Cardiac fibroblast (primary cell): ENCODE measurements at regions not wholly inside any gene's neighbourhood (a gene's known extent, or its start where the extent isn't known, plus 50 kb on each side); places are given as distances from the start of the nearest gene placed in this dataset.
"Not testable (repeated sequence)": the region's sequence is repeated elsewhere in the genome, so short reads cannot be mapped to it uniquely, and the experiment has no call there.

Source experiments
- DNase-seq, 2 donors: peaks; one replicate each; pipeline versions ENCODE4 v3.0.0 to v3.0.0-alpha.2; 2010; ENCODE audit warnings: low read depth in 2 of 2
- H3K4me3 ChIP-seq, 2 donors: replicated peaks in 1 of 2; 1 replicate in 1 of 2; 2 replicates in 1 of 2; pipeline ENCODE4 v1.5.1; 2011; ENCODE audit warnings: low read depth in 2 of 2, low read length in 2 of 2, mild to moderate bottlenecking in 2 of 2, moderate library complexity in 1 of 2
- TF ChIP-seq, protein P1 (sequence below): IDR thresholded peaks from one replicate; pipeline ENCODE4 v1.5.1; 2011; ENCODE audit warnings: low read depth, mild to moderate bottlenecking, low read length, inconsistent platforms

DNA sequence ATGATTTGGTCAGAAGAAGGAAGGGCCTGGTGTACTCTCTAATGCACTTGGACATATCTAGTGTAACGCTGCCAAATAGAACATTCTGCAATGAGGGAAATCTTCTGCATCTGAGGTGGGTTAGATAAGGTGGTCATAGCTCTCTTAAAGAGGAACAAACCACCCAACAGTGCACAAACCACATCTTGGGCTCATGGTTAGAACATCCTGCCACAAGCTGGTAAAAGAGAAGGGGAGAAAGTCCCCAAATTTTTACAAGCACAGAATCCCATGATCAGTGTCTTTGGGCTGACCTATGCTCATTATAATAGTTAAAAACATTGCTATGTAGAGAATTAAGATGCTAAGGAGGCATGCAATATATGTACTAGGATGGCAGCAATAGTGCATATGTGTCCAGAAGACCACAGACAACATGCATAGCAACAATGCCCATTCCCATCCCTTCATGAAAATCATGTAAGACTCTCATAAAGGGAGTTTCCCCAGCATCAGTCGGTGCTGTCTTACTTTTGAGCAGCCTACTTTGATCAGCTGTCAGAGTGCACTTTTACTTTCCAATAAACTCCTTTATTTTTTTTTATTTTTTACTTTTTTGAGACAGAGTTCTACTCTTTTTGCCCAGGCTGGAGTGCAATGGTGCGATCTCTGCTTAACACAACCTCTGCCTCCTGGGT, 99.7 kb upstream of the SLC7A11 start:
- H3K4me3 ChIP-seq, result no peak overlapping the region
- DNase-seq, result no peak
- TF ChIP-seq, protein P1, sequence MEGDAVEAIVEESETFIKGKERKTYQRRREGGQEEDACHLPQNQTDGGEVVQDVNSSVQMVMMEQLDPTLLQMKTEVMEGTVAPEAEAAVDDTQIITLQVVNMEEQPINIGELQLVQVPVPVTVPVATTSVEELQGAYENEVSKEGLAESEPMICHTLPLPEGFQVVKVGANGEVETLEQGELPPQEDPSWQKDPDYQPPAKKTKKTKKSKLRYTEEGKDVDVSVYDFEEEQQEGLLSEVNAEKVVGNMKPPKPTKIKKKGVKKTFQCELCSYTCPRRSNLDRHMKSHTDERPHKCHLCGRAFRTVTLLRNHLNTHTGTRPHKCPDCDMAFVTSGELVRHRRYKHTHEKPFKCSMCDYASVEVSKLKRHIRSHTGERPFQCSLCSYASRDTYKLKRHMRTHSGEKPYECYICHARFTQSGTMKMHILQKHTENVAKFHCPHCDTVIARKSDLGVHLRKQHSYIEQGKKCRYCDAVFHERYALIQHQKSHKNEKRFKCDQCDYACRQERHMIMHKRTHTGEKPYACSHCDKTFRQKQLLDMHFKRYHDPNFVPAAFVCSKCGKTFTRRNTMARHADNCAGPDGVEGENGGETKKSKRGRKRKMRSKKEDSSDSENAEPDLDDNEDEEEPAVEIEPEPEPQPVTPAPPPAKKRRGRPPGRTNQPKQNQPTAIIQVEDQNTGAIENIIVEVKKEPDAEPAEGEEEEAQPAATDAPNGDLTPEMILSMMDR, result no peak

DNA sequence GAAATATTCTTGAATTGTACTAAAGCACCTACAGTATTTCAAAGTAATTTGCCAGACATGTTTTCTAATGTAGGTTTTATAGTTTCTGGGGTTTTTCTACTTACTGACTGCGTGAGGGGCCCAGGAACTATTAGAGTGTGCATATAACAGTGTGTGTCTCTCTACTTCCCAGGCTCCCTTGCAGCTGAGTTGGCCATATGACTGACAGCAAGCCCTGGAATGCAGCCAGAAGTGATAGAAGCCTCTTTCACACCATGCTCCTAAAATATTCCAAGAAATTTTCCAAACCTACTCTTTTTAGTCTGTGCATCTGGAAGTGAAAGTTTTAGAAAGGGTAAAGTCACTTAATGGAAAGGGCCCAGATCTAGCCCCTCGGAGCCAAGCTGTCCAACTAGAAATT, 96.7 kb upstream of the SLC7A11 start:
- H3K4me3 ChIP-seq, result no peak overlapping the region
- no peak for DNase-seq
- TF ChIP-seq, protein P1, result no peak

DNA sequence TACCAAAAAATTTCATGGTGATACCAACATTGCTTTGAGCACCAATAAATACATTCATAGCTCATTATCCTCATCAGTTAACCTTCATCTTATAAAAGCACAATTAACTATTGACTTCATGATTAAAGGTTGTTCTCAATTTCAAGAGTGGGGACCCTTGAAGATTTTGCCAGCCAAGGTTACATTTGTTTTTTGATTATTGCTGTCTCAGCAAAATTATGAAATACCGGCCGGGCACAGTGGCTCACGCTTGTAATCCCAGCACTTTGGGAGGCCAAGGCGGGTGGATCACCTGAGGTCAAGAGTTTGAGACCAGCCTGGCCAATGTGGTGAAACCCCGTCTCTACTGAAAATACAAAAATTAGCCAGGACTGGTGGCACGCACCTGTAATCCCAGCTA, 96.1 kb upstream of the SLC7A11 start:
- not testable (repeated sequence) for H3K4me3 ChIP-seq, DNase-seq

DNA sequence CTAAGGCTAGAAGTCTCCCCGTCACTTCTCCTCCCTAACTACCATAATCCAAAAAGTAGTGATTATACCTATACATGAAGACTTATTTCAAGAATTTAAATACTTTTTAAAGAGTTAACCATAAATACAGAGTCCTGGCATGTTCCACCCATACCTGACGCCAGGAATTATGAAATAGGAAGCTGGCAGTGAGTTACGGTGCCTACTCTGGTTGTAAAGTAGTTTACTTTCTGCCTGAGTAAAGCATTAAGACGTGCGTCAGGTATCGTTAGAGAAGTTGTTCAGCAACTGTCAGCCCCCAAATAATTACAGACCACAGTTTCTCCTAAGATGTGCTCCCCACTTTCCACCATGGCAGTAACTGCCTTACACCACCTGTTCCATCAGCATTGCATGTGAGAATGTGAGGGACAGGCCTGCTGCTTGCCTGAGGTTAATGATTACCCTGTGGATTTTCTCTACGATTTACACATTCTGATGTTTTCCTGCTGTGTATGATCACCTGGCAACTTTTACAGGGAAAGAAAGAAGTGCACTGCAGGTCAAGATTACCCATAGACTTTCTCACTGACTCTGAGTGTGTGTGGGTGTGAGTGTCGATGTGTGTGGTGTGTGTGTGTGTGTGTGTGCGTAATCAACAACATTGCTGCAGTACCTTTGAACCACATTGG, 92.3 kb upstream of the SLC7A11 start:
- TF ChIP-seq, protein P1, result no peak
- DNase-seq, result no peak

DNA sequence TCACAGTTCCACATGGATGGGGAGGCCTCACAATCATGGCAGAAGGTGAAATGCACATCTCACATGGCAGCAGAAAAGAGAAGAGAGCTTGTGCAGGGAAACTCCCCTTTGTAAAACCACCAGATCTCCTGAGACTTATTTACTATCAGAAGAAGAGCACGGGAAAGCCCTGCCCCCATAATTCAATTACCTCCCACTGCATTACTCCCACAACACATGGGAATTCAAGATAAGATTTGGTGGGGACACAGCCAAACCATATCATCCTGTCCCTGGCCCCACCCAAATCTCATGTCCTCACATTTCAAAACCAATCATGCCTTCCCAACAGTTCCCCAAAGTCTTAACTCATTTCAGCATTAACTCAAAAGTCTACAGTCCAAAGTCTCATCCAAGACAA, 90.3 kb upstream of the SLC7A11 start:
- DNase-seq, H3K4me3 ChIP-seq: not testable (repeated sequence)

More for the DNA sequence above, 92.3 kb upstream of the SLC7A11 start:
- H3K4me3 ChIP-seq, result no peak overlapping the region

DNA sequence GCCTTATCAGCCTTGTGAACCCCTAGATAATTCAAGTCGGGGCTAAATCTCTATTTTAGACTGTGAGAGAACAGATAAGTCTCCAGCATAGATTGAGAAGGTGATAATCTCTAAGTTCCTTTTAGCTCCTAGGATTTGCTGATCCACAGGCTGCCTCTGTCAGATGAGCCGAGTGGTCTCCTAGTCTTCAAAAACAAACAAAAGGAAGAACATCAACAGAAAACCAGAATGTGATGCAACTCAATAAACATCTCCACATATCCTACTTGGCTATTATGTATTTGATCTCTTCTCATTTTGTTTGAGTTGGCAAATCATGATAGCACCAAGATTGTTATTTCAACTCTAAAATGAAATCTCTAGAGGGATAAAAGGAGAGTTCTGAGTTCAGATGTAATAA, 88.4 kb upstream of the SLC7A11 start:
- H3K4me3 ChIP-seq, result no peak overlapping the region
- TF ChIP-seq, protein P1, result no peak
- DNase-seq, result peak in 1 of 2 donors; percentile 38

DNA sequence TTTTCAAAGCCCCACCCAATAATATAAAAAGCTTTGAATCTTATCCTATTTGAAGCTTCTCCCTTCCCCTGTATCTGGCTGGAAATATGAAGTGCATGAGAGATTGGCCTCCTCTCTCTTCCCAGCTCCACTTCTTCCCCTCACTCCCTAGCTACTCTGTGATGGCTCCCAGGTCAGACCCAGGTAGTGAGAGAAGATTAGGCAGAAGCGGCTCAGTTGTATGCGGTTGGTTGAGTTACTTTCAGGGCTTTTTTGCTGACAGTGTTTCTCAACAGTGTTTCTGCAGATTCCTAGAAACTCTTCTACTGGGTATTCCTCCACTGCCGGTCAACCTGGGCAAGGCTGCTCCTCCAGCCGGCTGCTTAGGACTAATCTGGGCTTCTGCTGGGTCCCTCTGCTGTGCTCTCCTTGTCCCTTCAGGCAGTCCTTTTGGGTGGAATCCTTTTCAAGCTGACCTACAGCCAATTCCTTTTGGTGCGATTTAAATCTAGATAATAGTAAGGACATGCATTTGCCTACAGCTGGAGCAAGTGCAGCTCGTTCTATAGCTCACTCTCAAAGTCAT, 87.4 kb upstream of the SLC7A11 start:
- no peak overlapping the region for H3K4me3 ChIP-seq
- no peak for DNase-seq
- TF ChIP-seq, protein P1, result no peak
